ENCODE measurements at regions not wholly inside any gene's neighbourhood (a gene's known extent, or its start where the extent isn't known, plus 50 kb on each side); places are given as distances from the start of the nearest gene placed in this dataset.

DNA sequence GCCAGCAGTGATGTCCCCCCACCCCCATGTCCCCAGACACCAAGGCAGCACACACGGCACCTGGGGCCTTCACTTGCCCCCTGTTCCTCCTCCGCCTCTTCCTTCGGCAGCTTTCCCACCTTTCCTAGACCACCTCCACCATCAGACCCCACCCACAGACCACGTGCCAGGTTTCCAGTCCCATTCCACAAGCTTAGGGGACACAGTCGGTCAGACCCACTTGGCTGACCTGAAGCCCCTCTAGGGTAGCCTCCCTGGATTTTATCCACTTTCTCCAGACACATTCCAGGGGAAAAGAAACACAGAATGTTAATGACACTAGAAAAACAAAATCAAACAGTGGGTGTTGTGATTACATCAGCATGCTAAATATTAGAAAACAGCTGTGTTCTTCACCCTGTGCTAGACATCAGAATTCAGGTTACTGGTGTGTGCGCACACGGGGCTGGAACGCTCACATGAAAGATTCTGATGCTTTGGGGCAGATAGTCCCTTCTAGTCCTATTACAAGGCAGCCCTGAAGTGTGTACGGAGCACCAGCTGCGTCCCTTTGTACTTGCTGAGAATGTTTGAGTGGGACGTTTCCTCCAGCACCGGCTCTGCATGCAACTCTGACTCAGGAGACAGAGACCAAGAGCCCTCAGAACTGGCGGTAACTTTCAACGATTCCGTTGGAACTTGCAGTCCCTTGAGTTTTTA, 75.5 kb upstream of the PPP2R2D start:
- H3K27me3 ChIP-seq (ENCODE audit: control insufficient read depth, insufficient read depth, low read length) = no peaks in the 10 kb centered on the region
- FAIRE-seq (no peak), DNase-seq (ENCODE audit: low read depth) (no peak)
- no peak overlapping the region for H3K4me3 ChIP-seq (ENCODE audit: low read depth, low read length)
- H3K36me3 ChIP-seq (ENCODE audit: control insufficient read depth, insufficient read depth, low read length) = no peaks in the 10 kb centered on the region
- TF ChIP-seq, protein P1, sequence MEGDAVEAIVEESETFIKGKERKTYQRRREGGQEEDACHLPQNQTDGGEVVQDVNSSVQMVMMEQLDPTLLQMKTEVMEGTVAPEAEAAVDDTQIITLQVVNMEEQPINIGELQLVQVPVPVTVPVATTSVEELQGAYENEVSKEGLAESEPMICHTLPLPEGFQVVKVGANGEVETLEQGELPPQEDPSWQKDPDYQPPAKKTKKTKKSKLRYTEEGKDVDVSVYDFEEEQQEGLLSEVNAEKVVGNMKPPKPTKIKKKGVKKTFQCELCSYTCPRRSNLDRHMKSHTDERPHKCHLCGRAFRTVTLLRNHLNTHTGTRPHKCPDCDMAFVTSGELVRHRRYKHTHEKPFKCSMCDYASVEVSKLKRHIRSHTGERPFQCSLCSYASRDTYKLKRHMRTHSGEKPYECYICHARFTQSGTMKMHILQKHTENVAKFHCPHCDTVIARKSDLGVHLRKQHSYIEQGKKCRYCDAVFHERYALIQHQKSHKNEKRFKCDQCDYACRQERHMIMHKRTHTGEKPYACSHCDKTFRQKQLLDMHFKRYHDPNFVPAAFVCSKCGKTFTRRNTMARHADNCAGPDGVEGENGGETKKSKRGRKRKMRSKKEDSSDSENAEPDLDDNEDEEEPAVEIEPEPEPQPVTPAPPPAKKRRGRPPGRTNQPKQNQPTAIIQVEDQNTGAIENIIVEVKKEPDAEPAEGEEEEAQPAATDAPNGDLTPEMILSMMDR (IDR thresholded peaks at IDR 0.05; ENCODE audit: insufficient read depth, low read length, severe bottlenecking) = no peak

DNA sequence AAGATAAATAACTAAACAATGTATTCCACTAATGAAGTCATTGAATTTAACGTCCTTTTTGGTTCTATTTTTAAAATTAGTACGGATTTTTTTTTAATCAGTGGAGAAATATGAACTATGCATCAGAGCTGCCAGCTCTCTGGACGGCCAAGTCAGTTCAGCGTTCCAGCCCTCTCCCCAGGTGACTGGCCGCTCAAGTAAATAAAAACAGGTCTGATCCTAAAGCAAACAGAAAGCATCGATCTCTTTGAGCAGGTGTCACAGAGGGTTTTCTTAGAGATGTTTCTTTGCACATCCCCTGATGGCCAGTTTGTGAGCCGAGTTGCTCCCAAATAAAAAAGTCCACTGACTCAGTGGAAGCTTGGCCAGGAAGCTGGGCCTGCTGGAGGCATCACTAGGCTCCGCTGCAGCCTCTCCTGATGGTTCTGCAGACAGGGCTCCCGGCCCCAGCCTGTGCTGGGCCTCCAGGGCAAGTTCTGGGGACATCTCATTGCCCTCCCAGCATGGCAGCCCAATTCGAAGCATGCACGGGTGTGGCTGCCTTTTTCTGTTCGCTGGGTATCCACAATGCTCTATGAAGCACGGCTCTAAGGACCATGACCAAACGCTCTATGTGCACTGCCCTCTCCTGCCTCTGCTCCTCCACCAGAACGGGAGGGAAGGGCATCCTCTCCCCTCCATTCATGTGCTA, 74.7 kb upstream of the PPP2R2D start:
- TF ChIP-seq, protein P1 (IDR thresholded peaks at IDR 0.05; ENCODE audit: insufficient read depth, low read length, severe bottlenecking) = no peak
- H3K36me3 ChIP-seq (ENCODE audit: control insufficient read depth, insufficient read depth, low read length) = no peaks in the 10 kb centered on the region
- no peak for FAIRE-seq
- no peak for DNase-seq (ENCODE audit: low read depth)
- no peaks in the 10 kb centered on the region for H3K27me3 ChIP-seq (ENCODE audit: control insufficient read depth, insufficient read depth, low read length)
- no peak overlapping the region for H3K4me3 ChIP-seq (ENCODE audit: low read depth, low read length)

DNA sequence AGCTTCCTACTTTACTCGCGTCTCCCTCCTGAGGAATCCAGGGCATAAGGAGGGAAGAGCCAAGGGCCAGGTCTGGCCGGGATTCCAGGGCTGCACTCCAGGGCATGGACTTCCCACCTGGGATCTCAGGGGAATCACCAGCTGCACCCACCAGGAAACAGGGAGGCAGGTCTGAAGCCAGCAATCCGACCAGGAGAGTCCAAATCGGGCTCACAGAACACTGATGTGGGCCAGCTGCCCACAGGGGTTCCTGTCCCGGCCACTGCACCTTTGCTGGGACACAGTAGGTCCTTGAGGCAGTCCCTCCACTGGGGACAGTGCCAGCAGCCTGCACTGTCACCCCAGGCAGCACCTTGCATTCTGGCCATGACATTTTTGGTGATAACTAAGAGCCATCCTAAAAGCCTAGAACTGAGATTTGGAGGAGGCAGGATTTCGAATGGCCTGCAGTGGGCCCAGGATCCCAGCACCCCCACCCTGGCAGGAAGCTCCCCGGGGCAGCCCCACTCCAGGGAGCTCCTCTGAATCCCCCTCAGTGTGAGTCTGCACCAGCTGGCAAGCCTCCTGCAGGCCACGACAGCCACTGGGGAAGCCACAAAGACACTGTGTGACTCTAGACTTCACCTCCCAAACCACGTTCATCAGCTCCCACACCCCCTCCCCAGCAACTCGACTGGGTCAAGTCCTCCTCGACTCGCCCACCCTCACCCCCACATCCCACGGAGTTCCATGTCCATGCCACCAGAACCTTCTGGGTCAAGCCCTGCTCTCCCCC, 71.5 kb upstream of the PPP2R2D start:
- Histone ChIP-seq H3K27me3 (ENCODE audit: control insufficient read depth, insufficient read depth, low read length) (no peaks in the 10 kb centered on the region), H3K4me3 (ENCODE audit: low read depth, low read length) (no peak overlapping the region), H3K36me3 (ENCODE audit: control insufficient read depth, insufficient read depth, low read length) (no peaks in the 10 kb centered on the region)
- no peak for DNase-seq (ENCODE audit: low read depth)
- FAIRE-seq = no peak
- TF ChIP-seq, protein P1 (IDR thresholded peaks at IDR 0.05; ENCODE audit: insufficient read depth, low read length, severe bottlenecking) = no peak

DNA sequence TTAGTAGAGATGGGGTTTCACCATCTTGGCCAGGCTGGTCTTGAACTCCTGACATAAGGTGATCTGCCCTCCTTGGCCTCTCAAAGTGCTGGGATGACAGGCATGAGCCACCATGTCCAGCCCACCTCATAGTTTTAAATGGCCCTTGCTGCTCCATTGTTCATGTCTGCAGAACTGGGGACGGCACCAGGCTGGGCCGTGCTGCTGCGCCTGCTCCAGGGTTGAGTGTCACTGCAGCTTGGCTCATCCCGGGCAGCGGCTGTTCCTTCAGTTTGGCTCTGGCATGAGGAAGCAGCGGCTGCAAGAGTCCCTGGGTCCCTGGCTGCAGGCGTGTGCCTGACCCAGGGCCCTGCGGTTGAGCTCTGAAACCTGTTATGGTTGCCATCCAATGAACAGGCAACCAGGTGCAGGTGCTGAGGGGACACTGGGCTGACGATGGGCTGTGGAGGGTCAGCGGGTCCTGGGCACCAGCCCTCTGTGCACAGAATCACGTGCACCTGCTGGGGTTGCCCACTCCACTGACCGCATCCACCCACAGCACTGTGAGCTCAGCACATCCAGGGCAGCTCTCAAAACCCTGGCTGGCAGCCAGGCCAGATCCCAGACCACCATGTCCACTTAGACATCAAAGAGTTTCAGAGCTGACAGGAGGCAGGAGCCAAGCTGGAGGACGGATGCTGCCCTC, 70.2 kb upstream of the PPP2R2D start:
- H3K27me3 ChIP-seq (ENCODE audit: control insufficient read depth, insufficient read depth, low read length) = no peaks in the 10 kb centered on the region
- TF ChIP-seq, protein P1 (IDR thresholded peaks at IDR 0.05; ENCODE audit: insufficient read depth, low read length, severe bottlenecking) = no peak
- no peaks in the 10 kb centered on the region for H3K36me3 ChIP-seq (ENCODE audit: control insufficient read depth, insufficient read depth, low read length)
- DNase-seq (ENCODE audit: low read depth) (no peak), FAIRE-seq (no peak)
- no peak overlapping the region for H3K4me3 ChIP-seq (ENCODE audit: low read depth, low read length)

DNA sequence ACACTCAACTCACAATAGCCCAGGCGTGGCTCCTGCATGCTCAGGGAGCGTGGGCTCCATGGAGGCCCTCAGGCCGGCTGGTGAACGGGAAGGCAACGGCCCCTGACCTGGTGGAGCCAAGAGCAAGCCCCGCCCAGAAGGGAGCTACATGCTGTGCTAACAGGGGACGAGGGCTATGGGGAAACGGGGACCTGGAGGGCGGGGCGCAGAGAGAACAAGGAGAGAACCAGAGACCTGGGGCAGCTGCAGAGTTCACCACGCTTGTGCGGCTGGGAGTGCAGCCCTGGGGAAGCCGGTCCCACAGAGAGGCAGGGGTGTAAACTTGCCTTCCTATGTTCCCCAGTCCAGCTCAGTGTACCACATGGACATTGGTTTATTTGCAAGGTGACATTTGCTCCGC, 69.2 kb upstream of the PPP2R2D start:
- no peak for FAIRE-seq
- TF ChIP-seq, protein P1 (IDR thresholded peaks at IDR 0.05; ENCODE audit: insufficient read depth, low read length, severe bottlenecking) = no peak

More for the DNA sequence above, 69.2 kb upstream of the PPP2R2D start:
- no peak for DNase-seq (ENCODE audit: low read depth)
- H3K27me3 ChIP-seq (ENCODE audit: control insufficient read depth, insufficient read depth, low read length) = no peaks in the 10 kb centered on the region
- H3K4me3 ChIP-seq (ENCODE audit: low read depth, low read length) = no peak overlapping the region
- H3K36me3 ChIP-seq (ENCODE audit: control insufficient read depth, insufficient read depth, low read length) = no peaks in the 10 kb centered on the region

Measured in bronchial epithelial cell (primary cell).